Colonic mucosa (tissue), 4 donors: ENCODE measurements at regions not wholly inside any gene's neighbourhood (a gene's known extent, or its start where the extent isn't known, plus 50 kb on each side); places are given as distances from the start of the nearest gene placed in this dataset.

Experiments
- DNase-seq: peaks from one replicate; pipeline ENCODE4 v3.0.0-alpha.2; 2020
- H3K27ac ChIP-seq: fragments of 200-600 bp; one replicate; pipeline ENCODE4 v1.8.0; 2021
- H3K27me3 ChIP-seq: fragments of 200-600 bp; one replicate; pipeline ENCODE4 v1.8.0; 2021
- H3K36me3 ChIP-seq: fragments of 200-600 bp; one replicate; pipeline ENCODE4 v1.8.0; 2021
- H3K4me1 ChIP-seq: fragments of 200-600 bp; one replicate; pipeline ENCODE4 v1.8.0; 2021; ENCODE audit warnings: mild to moderate bottlenecking
- H3K4me3 ChIP-seq: fragments of 200-600 bp; one replicate; pipeline ENCODE4 v1.8.0; 2021
- H3K9ac ChIP-seq, 2 donors: one replicate each; pipeline ENCODE4 v1.7.0; 2013; ENCODE audit warnings: control low read depth in 2 of 2, low read depth in 2 of 2, low read length in 2 of 2
- H3K9me3 ChIP-seq: fragments of 200-600 bp; one replicate; pipeline ENCODE4 v1.8.0; 2021
- intact Hi-C: fragments of 100-400 bp; cut with DNase I; formaldehyde crosslinking; loops from one replicate; pipeline ENCODE4 v1.14.1; 2022
- TF ChIP-seq, protein P1 (sequence below): fragments of 200-600 bp; IDR thresholded peaks from one replicate; pipeline ENCODE4 v1.8.0; 2022; ENCODE audit warnings: antibody characterized with exemption, mild to moderate bottlenecking
- donor health status: healthy.
- donor health status: DM: no; HTN: no; CAD: no.
- donor health status: DM: no; HTN: no; CAD: no.

DNA sequence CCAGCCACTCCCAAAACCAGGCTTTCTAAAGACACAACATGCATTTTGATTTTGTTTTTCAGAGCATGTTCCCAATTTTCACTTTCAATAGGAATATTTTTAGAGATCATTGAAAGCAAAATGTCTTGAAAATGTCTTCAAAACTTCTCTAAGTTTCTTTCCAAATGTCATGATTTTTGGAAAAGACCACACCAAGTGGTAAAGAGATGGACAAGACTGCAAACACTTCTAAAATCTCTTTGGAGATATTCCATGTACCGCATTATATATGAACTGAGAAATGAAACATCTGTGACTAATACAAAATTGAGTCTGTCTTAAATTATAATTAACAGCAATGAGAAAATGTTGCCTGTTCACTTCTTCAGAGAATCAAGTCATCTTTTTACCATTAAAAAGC, 418.0 kb upstream of the PKN2 start:
- Histone ChIP-seq H3K9me3 (no peaks in the 10 kb centered on the region), H3K27me3 (no peaks in the 10 kb centered on the region), H3K4me1 (no peaks in the 10 kb centered on the region), H3K9ac (no peak overlapping the region), H3K36me3 (no peaks in the 10 kb centered on the region), H3K4me3 (no peak overlapping the region), H3K27ac (no peak overlapping the region)
- TF ChIP-seq, protein P1, sequence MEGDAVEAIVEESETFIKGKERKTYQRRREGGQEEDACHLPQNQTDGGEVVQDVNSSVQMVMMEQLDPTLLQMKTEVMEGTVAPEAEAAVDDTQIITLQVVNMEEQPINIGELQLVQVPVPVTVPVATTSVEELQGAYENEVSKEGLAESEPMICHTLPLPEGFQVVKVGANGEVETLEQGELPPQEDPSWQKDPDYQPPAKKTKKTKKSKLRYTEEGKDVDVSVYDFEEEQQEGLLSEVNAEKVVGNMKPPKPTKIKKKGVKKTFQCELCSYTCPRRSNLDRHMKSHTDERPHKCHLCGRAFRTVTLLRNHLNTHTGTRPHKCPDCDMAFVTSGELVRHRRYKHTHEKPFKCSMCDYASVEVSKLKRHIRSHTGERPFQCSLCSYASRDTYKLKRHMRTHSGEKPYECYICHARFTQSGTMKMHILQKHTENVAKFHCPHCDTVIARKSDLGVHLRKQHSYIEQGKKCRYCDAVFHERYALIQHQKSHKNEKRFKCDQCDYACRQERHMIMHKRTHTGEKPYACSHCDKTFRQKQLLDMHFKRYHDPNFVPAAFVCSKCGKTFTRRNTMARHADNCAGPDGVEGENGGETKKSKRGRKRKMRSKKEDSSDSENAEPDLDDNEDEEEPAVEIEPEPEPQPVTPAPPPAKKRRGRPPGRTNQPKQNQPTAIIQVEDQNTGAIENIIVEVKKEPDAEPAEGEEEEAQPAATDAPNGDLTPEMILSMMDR, result no peak
- intact Hi-C loops, result no loop called here
- DNase-seq, result no peak

DNA sequence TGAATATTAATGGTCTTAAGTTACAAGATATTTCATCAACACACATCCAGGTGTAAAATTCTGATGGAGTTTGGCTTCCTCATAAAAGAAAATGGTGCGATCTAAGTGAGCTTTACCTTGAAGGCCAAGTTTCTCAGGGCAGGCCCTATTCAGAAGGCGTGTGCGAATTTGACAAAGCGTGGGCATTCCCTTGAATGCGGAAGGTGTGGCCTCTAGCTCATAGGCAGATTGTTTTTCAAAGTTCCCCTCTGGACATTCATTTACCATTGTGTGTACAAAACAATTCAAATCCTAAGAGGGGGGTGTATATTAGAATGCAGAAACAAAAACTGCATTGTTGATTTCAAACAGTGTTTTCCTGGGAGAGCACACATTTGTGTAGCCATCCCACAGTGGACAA, 411.9 kb upstream of the PKN2 start:
- H3K36me3 ChIP-seq, result no peaks in the 10 kb centered on the region
- intact Hi-C loops, result no loop called here
- no peaks in the 10 kb centered on the region for H3K4me1 ChIP-seq
- H3K9ac ChIP-seq, result no peak overlapping the region
- DNase-seq, result no peak
- H3K9me3 ChIP-seq, result no peaks in the 10 kb centered on the region
- no peak overlapping the region for H3K4me3 ChIP-seq
- TF ChIP-seq, protein P1, result no peak
- no peaks in the 10 kb centered on the region for H3K27me3 ChIP-seq
- H3K27ac ChIP-seq, result no peak overlapping the region

DNA sequence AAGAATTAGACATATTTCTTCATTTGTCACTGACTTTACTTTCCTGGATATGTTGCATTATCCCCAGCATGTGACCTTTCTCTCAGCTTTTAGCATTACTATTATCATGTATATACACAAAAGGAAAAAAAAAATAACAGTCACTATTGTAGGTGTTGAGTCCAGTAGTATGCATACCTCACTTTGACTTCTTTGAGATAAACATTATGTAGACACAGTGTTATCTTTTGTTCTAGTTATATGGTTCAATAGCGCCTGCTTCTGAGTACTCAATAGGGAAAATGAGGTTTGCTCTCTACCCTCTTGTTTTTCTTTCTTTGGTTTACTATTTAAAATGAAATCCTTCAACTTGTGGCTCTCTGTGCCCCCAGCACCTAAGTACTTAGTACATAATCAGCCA, 409.6 kb upstream of the PKN2 start:
- Histone ChIP-seq H3K27ac (no peak overlapping the region), H3K4me1 (no peaks in the 10 kb centered on the region), H3K9ac (no peak overlapping the region), H3K9me3 (no peaks in the 10 kb centered on the region), H3K27me3 (no peaks in the 10 kb centered on the region), H3K36me3 (no peaks in the 10 kb centered on the region), H3K4me3 (no peak overlapping the region)
- intact Hi-C loops, result no loop called here
- TF ChIP-seq, protein P1, result no peak
- no peak for DNase-seq

DNA sequence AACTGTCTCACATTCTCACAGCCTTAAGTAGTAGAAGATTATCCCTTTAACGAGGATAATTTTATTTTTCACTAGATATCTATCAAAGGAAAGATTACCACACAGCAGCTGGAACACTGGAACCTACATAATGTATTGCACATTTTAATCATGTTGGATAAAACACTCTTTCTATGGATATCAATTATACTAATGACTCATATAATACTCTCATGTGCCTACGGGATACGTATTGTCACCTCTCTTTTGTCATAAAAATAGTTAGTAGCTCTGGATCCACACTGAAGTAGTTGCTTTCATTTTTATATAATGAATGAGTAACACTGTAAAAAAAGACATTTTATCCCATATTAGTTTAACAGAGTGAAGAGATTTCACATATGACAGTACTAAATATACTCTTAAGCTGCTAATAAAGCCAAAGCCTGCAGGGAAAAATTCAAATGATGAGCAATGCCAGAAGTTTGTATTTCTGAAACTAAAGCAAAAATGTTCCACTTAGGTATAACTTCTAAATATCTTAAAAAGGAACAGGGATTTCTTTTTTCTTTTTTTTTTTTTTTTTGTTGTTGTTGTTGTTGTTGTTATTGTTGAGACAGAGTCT, 408.7 kb upstream of the PKN2 start:
- no peaks in the 10 kb centered on the region for H3K4me1 ChIP-seq
- intact Hi-C loops, result no loop called here
- DNase-seq, result no peak
- H3K9ac ChIP-seq, result no peak overlapping the region
- H3K36me3 ChIP-seq, result no peaks in the 10 kb centered on the region
- H3K27ac ChIP-seq, result no peak overlapping the region
- no peaks in the 10 kb centered on the region for H3K9me3 ChIP-seq
- no peaks in the 10 kb centered on the region for H3K27me3 ChIP-seq
- TF ChIP-seq, protein P1, result no peak
- H3K4me3 ChIP-seq, result no peak overlapping the region

DNA sequence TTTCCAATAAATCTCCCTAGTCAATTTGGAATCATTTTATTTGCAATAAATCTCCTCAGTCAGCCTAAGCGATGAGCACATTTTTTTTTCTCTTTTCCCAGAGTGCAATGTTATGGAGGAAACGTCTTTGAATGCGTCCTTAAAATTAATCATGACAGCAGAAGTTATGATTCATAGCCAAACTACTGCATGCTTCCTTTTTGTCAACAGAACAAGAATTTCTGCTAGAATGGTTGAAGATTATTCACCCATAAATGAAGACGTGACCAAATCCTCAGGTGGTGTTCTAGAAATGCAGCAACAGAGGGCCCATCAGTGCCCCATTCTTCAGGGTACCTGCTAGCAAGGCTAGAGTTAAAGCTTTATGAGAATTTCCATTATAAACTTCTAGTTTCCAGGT, 407.9 kb upstream of the PKN2 start:
- intact Hi-C loops, result no loop called here
- H3K9me3 ChIP-seq, result no peaks in the 10 kb centered on the region
- DNase-seq, result no peak
- no peaks in the 10 kb centered on the region for H3K4me1 ChIP-seq
- no peak overlapping the region for H3K4me3 ChIP-seq
- no peaks in the 10 kb centered on the region for H3K36me3 ChIP-seq
- no peak overlapping the region for H3K27ac ChIP-seq
- H3K27me3 ChIP-seq, result no peaks in the 10 kb centered on the region
- TF ChIP-seq, protein P1, result no peak
- H3K9ac ChIP-seq, result no peak overlapping the region
